DMS 273 (cell line): ENCODE measurements at regions not wholly inside any gene's neighbourhood (a gene's known extent, or its start where the extent isn't known, plus 50 kb on each side); places are given as distances from the start of the nearest gene placed in this dataset.

Source experiments
- DNase-seq: peaks from one replicate; lab custom pipeline; 2025; ENCODE audit not compliant: unreplicated experiment; lab: John Stamatoyannopoulos, UW

DNA sequence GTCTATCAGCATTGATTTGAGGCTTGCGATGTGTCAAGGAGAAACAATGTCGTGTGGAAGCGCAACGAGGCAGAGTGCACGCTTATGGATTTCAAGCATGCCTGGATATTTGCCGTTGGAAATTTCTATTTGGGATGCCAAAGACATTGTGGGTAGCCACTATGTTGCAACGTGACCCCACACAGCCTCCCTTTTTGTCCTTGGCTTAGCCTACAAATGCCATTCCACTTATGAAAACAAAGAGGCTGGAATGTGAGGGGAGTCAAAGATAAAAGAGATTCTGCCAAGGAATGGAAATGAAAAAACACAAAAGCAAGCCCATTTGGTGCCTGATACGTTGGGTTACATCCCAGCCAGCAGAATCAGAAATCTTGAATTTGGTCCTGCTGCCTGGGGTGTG lies 721.2 kb downstream of the GALR1 start:
- no peak for DNase-seq

GRCh38 chr18:77973745-77974144 lies 724.1 kb downstream of the GALR1 start:
- DNase-seq = no peak

- no peak for DNase-seq
Measured at GRCh38 chr18:77974329-77974728, 724.7 kb downstream of the GALR1 start.

DNA sequence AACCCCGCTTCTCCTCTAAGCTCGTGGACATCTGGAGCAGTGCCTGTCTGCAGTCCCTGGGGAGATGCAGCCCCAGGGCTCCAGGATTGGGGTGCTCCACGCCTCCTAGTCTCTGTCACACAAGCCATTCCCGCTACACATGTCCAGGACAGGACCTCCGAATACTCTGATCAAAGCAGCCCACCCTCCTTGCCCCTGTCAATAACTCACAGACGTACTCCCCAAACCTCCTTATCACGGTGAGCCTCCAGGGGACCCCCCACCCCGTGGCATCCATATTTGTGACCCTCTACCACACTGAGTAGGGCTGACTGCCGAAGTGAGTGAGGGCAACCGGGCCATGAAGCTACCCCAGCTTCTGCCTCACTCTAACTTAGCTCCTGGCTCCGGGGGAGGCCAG lies 727.7 kb downstream of the GALR1 start:
- no peak for DNase-seq

- no peak for DNase-seq
Measured at GRCh38 chr18:77980275-77980674, 730.6 kb downstream of the GALR1 start.

DNA sequence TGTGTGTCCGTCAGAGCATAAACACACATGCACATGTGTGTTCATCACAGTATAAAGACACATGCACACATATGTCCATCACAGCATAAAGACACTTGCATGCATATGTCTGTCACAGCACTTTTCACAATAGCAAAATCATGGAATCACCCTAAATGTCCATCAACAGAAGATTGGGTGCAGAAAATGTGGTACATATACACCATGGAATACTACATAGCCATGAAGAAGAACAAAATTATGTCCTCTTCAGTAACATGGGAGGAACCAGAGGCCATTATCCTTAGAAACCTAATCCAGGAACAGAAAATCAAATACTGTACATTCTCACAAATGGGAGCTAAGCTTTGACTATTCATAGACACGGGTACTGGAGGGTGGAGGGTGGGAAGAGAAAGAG lies 732.2 kb downstream of the GALR1 start:
- DNase-seq = no peak

GRCh38 chr18:77983270-77983669 lies 733.6 kb downstream of the GALR1 start:
- no peak for DNase-seq

DNA sequence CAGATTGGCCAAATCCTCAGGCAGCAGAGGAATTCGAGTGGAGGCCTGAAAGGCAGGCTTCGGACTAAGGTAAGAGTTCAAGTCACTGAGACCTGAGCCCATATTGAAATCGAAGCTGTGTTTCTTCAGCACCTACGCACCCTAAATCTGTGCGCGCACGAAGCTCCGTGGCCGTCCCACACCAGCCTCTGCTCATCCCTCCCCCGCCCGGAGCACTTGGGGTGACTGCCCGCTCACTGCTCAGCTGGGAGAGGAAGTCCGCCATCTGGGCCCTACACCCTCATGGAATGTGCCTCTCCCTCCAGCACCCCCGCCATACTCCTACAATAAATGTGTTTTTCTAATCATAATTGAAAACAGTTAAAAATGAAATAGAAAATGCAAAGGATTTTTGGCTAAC lies 734.5 kb downstream of the GALR1 start:
- no peak for DNase-seq

DNA sequence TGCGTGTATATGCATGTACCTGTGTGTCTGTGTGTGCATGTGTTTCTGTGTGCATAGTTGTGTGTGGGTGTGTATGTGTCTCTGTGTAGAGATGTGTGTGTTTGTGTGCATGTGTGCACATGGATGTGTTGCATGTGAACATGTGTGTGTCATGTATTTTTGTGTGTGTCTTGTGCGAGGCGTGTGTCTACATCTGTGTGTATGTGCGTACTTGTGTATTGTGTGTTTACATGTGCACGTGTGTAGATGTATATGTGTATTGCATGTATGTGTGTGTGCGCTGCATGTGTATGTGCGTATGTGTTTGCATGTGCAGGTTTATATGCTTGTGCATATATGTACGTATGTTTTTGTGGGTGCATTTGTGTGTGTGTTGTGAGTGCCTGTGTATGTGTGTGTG lies 735.2 kb downstream of the GALR1 start:
- DNase-seq = no peak

DNA sequence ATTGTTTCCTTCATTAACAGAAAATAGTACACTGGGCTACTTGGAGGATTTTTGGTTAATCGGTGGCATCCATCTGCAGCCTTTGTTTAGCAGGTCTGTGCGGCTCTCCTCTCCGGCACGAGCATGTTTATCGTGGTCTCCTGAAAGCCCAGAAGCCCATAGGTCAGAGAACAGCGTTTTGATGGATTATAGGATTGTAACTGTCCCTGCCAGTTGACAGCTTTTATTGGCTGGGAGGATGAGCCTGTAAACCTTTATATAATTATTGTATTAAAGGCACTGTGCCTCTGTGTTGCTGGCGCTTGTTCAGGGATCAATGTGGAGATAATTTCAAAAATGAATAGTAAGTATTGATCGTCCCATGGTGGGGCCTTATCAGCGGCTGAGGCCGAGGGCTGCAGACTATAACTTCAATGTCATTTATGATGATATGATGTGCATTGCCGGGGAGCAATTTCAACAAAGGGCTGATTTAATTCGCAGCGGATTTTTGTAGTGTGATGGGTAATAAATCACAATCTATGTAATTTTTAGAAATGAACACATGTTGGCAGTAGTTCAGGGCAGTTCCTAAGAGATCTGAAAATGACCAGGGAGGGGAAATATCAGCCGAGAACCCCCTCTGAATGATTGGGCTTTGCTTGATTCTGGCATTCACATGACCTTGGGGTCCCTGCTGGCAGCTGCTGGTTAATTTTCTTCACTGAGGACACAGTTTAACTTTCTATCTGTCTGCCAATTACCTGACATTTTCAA lies 736.1 kb downstream of the GALR1 start:
- DNase-seq = no peak

- DNase-seq = no peak
Measured at GRCh38 chr18:77990131-77990530, 740.5 kb downstream of the GALR1 start.

GRCh38 chr18:77990901-77991300 lies 741.3 kb downstream of the GALR1 start:
- DNase-seq = no peak

DNA sequence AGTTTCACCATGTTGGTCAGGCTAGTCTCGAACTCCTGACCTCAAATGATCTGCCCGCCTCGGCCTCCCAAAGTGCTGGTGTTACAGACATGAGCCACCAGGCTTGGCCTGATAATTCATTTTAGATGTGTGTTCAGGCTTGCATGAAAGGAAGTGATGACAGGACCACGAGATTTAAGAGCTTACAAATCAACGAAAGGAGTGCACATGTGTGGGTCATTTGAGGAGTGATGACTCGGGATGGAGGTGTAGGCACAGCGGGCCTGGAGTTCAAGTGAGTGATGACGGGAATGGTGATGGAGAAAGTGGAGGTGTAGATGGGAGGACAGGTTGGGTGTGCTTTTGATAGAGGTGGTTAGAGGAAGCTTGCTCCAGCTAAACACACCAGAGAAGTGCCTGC lies 742.4 kb downstream of the GALR1 start:
- no peak for DNase-seq

DNA sequence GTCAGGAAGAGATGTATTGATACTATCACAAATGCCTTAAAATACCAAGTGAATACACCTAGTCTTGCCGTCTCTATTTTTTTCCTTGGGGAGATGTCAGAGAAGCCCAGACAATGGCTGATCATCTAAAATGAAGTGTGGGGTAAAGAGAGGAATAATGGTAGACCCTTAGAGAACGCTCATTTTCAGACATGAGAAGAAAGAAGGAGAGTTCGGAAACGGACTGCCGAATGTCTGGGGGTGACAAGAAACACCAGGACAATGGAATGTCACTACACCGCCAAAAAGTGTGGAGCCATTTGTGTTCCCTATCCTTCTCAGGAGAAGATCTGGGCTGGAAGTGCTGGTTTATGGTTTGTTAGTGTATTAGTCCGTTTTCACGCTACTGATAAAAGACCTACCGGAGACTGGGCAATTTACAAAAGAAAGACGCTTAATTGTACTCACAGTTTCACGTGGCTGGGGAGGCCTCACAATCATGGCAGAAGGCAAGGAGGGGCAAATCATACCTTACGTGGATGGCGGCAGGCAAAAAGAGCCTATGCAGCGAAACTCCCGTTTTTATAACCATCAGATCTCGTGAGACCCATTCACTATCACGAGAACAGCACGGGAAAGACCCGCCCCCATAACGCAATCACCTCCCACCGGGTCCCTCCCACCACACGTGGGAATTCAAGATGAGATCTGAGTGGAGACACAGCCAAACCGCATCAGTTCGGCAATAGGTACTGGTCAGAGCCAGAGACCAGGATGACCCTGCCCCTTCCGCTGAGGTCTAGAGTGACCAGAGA lies 743.7 kb downstream of the GALR1 start:
- no peak for DNase-seq

DNA sequence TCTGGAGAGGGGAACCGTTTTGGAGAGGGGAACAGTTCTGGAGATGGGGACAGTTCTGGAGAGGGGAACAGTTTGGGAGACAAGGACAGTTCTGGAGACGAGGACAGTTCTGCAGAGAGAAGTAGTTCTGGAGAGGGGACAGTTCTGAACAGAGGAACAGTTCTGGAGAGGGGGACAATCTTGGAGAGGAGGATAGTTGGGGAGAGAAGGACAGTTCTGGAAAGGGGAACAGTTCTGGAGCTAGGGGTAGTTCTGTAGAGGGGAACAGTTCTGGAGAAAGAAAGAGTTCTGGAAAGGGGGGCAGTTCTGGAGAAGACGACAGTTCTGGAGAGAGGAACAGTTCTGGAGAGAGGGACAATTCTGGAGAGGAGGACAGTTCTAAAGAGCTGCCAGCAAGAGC lies 745.9 kb downstream of the GALR1 start:
- no peak for DNase-seq

DNA sequence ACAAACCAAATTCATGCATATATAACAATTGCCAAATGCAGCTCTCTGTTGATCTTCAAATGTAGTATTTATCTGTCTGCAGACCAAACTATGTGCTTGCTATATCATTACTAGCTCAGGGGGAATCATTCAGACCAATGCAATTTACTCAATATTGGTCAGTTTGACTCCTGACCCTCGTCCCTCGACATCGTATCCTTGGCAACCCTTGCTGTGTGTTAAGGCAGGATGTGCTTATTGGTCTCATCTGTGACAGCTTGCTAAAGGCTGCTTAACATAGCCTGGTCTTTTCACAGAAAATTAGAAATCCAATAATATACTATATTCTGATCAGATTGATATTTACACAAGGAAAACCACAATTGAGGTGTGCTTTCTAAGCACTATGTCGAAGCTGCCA lies 747.1 kb downstream of the GALR1 start:
- DNase-seq = no peak

DNA sequence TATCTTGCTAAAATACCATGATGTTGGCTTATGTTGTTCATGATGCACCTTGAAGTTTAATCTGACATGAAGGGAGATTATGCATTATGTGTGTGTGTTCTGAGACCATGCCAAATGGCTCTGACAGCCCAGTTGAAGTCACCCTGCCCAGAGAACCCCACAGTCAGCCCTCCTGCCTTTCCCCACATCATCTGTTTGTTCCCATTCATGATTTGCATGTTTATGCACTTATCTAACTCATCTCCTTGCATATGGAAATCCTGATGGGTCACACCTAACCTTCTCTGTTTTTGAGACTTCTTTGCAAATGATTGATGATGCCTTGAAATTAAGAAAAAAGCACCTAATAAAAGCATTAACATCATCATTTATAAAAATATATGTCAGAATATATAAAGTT lies 752.2 kb downstream of the GALR1 start:
- no peak for DNase-seq

- DNase-seq = no peak
Measured at GRCh38 chr18:78006006-78006773, 756.5 kb downstream of the GALR1 start.

DNA sequence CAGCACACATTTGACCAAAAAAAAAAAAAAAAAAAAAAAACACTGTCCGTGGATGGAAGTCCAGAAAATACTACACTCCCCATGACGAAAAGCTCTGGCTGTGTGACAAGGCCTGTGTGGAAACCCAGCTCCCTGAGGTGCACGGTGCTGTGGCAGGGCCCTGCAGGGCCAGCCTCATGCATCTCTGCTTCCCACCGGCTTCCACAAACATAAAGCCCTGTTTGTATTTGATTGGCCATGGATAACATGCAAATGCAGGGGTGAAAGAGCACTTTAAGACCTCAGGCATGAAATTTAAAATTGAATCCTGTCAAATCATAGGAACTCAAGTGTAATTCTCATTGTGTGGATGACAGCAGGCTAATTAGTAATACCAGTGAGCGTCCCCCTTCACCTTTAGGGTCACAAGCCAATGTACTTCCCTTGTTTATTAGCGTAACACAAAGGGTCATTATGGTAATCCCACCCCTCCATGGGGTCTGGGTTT lies 757.2 kb downstream of the GALR1 start:
- DNase-seq = no peak

GRCh38 chr18:78010363-78010762 lies 760.7 kb downstream of the GALR1 start:
- no peak for DNase-seq

DNA sequence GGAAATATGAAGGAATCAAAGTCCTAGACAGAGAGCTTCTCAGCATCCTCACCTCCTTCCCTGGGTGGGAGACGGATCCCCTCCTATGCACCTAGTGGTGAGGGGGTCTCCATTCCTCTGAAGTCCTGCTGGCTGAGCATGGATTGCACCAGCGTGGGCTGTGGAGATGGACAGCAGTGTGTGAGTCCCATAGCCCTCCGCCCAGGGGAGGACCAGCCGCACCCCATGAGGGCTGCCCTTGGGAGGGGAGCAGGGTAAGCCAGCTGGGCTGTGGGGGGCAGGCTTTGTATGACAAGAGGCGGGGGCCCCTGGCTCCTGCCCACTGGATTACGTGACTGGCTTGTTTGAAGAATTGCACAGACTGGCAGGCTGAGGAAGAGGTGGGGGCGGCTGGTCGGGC lies 768.2 kb downstream of the GALR1 start:
- no peak for DNase-seq

DNA sequence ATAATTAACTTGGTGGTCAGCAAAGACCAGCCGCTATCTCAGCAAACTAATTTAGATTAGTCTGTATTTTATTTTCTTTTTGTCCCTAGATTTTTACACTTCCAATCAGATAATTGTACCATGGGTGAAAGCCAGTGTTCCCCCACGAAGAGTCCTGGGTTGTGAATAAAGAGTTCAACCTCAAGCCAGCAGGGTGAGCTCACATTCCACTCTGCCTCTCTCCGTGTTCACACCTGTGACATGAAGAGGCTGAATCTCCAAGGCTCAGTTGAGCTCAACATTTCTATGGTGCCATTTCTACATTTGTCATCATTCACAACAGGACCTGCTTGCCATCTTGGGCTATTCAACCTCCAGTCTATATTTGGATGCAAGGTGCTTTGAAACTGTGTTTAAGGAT lies 771.5 kb downstream of the GALR1 start:
- no peak for DNase-seq
